A673 (cell line): ENCODE measurements at regions not wholly inside any gene's neighbourhood (a gene's known extent, or its start where the extent isn't known, plus 50 kb on each side); places are given as distances from the start of the nearest gene placed in this dataset.

ENCODE experiments used
- BruUV-seq: library from RNA; stranded (reverse); fragments of 400-500 nt; replicated peaks from 2 replicates; lab custom pipeline; 2021; lab: Mats Ljungman, UMichigan
- CTCF ChIA-PET: fragments of 300-600 bp; sonication (Branson Sonifier 250); formaldehyde crosslinking; loops from one replicate; lab custom pipeline; 2022; ENCODE audit warnings: antibody characterized with exemption; lab: Charles Lee
- POLR2A ChIA-PET: fragments of 300-600 bp; sonication (Branson Sonifier 250); formaldehyde crosslinking; loops from one replicate; lab custom pipeline; 2022; ENCODE audit warnings: antibody characterized with exemption; ENCODE audit not compliant: low non-redundant PET; lab: Charles Lee
- DNase-seq: peaks from one replicate; pipeline ENCODE4 v3.0.0-alpha.2; 2015; ENCODE audit warnings: low spot score
- H3K27ac ChIP-seq: fragments of 200-600 bp; sonication (generic); 2 replicates; pipeline ENCODE4 v1.5.1; 2016; ENCODE audit warnings: mixed run types, low read depth, mild to moderate bottlenecking, mixed read lengths, antibody characterized with exemption, low read length; ENCODE audit not compliant: poor library complexity, severe bottlenecking
- H3K27me3 ChIP-seq: fragments of 200-600 bp; sonication (generic); replicated peaks from 2 replicates; pipeline ENCODE4 v1.6.1; 2017; ENCODE audit warnings: mixed run types, low read depth, mild to moderate bottlenecking, mixed read lengths, antibody characterized with exemption, low read length; ENCODE audit not compliant: insufficient read depth, poor library complexity
- H3K36me3 ChIP-seq: fragments of 200-600 bp; sonication (generic); 2 replicates; pipeline ENCODE4 v1.6.1; 2016; ENCODE audit warnings: mixed run types, mild to moderate bottlenecking, mixed read lengths, antibody characterized with exemption, low read length; ENCODE audit not compliant: insufficient read depth, poor library complexity, severe bottlenecking
- H3K4me1 ChIP-seq: fragments of 200-600 bp; sonication (generic); 2 replicates; pipeline ENCODE4 v1.6.1; 2017; ENCODE audit warnings: mixed run types, mild to moderate bottlenecking, mixed read lengths, antibody characterized with exemption, low read length; ENCODE audit not compliant: insufficient read depth, poor library complexity, severe bottlenecking
- H3K4me3 ChIP-seq: fragments of 200-600 bp; sonication (generic); 2 replicates; pipeline ENCODE4 v1.5.1; 2016; ENCODE audit warnings: low read depth, mixed run types, mild to moderate bottlenecking, mixed read lengths, low read length; ENCODE audit not compliant: poor library complexity, severe bottlenecking
- H3K9me3 ChIP-seq: fragments of 200-600 bp; sonication (generic); 2 replicates; pipeline ENCODE4 v1.6.1; 2016; ENCODE audit warnings: mixed run types, low read depth, mild to moderate bottlenecking, mixed read lengths, antibody characterized with exemption, low read length; ENCODE audit not compliant: poor library complexity, severe bottlenecking
- EZH2 ChIP-seq: fragments of 200-600 bp; sonication (generic); IDR thresholded peaks from 2 replicates; pipeline ENCODE4 v1.6.1; 2017; ENCODE audit warnings: borderline replicate concordance, low read depth, mild to moderate bottlenecking, mixed read lengths, antibody characterized with exemption, low read length; ENCODE audit not compliant: poor library complexity, severe bottlenecking
- intact Hi-C: fragments of 100-400 bp; cut with micrococcal nuclease; formaldehyde crosslinking; loops from one replicate; pipeline ENCODE4 v1.10.0; 2022; ENCODE audit not compliant: unreplicated experiment
- TF ChIP-seq, protein P1 (sequence below): fragments of 300-800, 200-600 bp; sonication (generic); conservative IDR thresholded peaks from 2 replicates; pipeline ENCODE4 v1.5.1; 2017; ENCODE audit warnings: low read depth, mild to moderate bottlenecking, antibody characterized with exemption, low read length, moderate library complexity, mixed read lengths

DNA sequence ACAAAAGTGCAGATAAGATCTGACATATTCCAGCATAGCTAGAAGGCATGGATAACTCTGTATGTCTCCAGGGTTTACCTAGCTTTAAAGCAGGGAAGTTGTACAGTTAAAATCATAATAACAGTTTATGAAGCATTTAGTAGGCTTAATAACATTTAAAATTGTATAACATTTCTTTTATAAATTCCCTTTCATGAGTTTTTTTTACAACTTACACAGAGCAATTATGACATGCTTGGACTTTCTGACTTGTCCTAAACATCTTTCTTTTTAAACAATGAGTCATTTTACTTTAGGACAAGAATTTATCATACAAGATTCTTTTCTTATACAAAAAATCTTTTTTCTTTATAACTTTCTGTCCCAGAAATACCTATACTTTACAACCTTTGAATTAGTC is 408.5 kb upstream of the NEGR1 start:
- Histone ChIP-seq H3K27ac (no peak overlapping the region), H3K4me3 (no peak overlapping the region), H3K9me3 (peaks cover 53% of the 10 kb centered on the region), H3K4me1 (no peaks in the 10 kb centered on the region), H3K27me3 (no peaks in the 10 kb centered on the region), H3K36me3 (no peaks in the 10 kb centered on the region)
- DNase-seq, result no peak
- BruUV-seq, result no TSS peak
- CTCF ChIA-PET, result no interaction called here
- intact Hi-C loops, result no loop called here
- POLR2A ChIA-PET, result interaction anchor here (0.6 kb wide), 1 partner anchor 306 kb away, joined by 3 read pairs; no protein-coding TSS in a partner anchor
- no peak for TF ChIP-seq EZH2
- TF ChIP-seq, protein P1, sequence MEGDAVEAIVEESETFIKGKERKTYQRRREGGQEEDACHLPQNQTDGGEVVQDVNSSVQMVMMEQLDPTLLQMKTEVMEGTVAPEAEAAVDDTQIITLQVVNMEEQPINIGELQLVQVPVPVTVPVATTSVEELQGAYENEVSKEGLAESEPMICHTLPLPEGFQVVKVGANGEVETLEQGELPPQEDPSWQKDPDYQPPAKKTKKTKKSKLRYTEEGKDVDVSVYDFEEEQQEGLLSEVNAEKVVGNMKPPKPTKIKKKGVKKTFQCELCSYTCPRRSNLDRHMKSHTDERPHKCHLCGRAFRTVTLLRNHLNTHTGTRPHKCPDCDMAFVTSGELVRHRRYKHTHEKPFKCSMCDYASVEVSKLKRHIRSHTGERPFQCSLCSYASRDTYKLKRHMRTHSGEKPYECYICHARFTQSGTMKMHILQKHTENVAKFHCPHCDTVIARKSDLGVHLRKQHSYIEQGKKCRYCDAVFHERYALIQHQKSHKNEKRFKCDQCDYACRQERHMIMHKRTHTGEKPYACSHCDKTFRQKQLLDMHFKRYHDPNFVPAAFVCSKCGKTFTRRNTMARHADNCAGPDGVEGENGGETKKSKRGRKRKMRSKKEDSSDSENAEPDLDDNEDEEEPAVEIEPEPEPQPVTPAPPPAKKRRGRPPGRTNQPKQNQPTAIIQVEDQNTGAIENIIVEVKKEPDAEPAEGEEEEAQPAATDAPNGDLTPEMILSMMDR, result no peak

DNA sequence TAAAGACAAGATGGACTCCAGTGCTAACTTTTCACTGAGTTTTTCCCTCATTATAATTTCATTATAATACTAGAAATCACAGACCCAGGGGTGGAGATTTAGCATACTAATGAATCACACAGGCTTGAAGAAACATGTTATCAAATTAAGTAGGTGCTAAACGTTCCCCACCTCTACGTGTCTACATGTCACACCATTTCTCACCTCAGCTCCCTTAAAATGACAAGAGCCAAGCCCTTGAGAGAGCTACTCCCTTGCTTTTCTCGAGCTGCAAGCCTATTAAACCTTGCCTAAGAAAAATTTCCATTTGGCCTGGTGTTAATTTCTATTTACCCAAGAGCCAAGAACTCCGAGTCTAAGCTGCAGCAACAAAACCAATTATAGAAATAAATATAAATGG is 396.3 kb upstream of the NEGR1 start:
- no peaks in the 10 kb centered on the region for H3K36me3 ChIP-seq
- no peak overlapping the region for H3K4me3 ChIP-seq
- ChIA-PET POLR2A (no interaction called here), CTCF (no interaction called here)
- no peaks in the 10 kb centered on the region for H3K9me3 ChIP-seq
- H3K4me1 ChIP-seq, result no peaks in the 10 kb centered on the region
- no peak for TF ChIP-seq EZH2
- TF ChIP-seq, protein P1, result no peak
- intact Hi-C loops, result no loop called here
- DNase-seq, result no peak
- BruUV-seq, result no TSS peak
- H3K27ac ChIP-seq, result no peak overlapping the region
- H3K27me3 ChIP-seq, result no peaks in the 10 kb centered on the region

DNA sequence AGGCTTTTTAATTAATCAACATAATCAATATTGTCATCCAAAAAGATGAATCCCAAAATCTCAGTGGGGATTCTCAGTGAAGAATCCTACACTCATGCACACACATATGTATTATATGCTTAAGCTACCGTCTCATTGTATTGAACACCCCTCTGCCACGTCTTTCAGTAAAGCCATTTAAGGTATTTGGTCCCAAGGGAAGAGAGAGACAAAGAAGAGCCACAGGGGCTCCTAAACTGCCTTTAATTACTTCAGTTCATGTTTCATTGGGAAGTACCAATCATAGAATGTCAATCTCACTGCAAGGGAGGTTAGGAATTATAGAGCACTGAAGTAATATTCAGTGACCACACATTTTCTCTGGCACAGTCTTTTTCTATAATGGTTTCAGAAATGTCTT is 388.6 kb upstream of the NEGR1 start:
- Histone ChIP-seq H3K4me1 (no peaks in the 10 kb centered on the region), H3K36me3 (no peaks in the 10 kb centered on the region), H3K27ac (no peak overlapping the region), H3K4me3 (no peak overlapping the region), H3K27me3 (no peaks in the 10 kb centered on the region), H3K9me3 (no peaks in the 10 kb centered on the region)
- ChIA-PET CTCF (no interaction called here), POLR2A (no interaction called here)
- no TSS peak for BruUV-seq
- peak; percentile 36 for DNase-seq
- intact Hi-C loops, result no loop called here
- TF ChIP-seq, protein P1, result no peak
- no peak for TF ChIP-seq EZH2
